Posterior vena cava (tissue), 2 donors: ENCODE measurements at regions not wholly inside any gene's neighbourhood (a gene's known extent, or its start where the extent isn't known, plus 50 kb on each side); places are given as distances from the start of the nearest gene placed in this dataset.
"Not testable (repeated sequence)": the region's sequence is repeated elsewhere in the genome, so short reads cannot be mapped to it uniquely, and the experiment has no call there.

Source experiments
- DNase-seq: peaks from one replicate; pipeline ENCODE4 v3.0.0-alpha.2; 2020; ENCODE audit warnings: low spot score
- intact Hi-C, 2 donors: fragments of 100-400 bp; cut with DNase I; formaldehyde crosslinking; loops; one replicate each; pipeline versions ENCODE4 v1.14.1 to v1.14.2; 2022 to 2023
- donor health status: DM: yes; HTN: yes; CAD: no.
- donor health status: DM: yes; HTN: yes; CAD: no.

- intact Hi-C loops, DNase-seq: not testable (repeated sequence)
Observed at GRCh38 chr3:125779276-125779675, 184.0 kb upstream of the OSBPL11 start.

- DNase-seq, intact Hi-C loops: not testable (repeated sequence)
Observed at GRCh38 chr3:125779918-125780317, 184.6 kb upstream of the OSBPL11 start.

GRCh38 chr3:125781678-125782077 is 186.4 kb upstream of the OSBPL11 start:
- intact Hi-C loops, DNase-seq: not testable (repeated sequence)

GRCh38 chr3:125790312-125790711 is 178.7 kb upstream of the ROPN1B start:
- DNase-seq, intact Hi-C loops: not testable (repeated sequence)

GRCh38 chr3:125791021-125791420 is 178.0 kb upstream of the ROPN1B start:
- DNase-seq, intact Hi-C loops: not testable (repeated sequence)

DNA sequence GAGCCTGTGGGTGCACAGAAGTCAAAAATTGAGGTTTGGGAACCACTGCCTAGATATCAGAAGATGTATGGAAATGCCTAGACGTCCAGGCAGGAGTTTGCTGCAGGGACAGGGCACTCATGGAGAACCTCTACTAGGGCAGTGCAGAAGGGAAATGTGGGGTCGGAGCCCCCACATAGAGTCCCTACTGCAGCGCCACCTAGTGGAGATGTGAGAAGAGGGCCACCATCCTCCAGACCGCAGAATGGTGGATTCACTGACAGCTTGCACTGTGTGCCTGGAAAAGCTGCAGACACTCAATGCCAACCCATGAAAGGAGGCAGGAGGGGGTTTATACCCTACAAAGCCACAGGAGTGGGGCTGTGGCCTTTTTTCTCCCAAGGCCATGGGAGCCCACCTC is 159.0 kb upstream of the ROPN1B start:
- intact Hi-C loops, DNase-seq: not testable (repeated sequence)

GRCh38 chr3:125822175-125822574 is 146.8 kb upstream of the ROPN1B start:
- DNase-seq, intact Hi-C loops: not testable (repeated sequence)

GRCh38 chr3:125831005-125831750 is 137.8 kb upstream of the ROPN1B start:
- DNase-seq, intact Hi-C loops: not testable (repeated sequence)

DNA sequence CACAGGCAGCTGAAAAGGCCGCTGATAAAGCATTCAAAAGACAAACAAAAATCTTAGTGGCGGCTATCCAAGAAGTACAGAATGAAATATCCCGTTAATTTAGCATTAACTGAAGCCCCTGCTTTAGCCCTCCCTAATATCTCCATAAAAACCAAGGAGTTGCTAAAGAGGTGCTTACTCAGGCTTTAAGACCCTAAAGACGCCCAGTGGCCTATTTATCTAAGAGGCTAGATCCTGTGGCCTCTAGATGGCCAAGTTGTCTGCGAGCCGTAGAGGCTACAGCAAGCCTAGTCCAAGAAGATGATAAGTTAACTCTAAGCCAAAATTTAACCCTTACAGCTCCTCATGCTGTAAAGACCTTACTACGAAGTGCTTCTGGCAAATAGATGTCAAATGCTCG is 133.4 kb upstream of the ROPN1B start:
- DNase-seq, intact Hi-C loops: not testable (repeated sequence)

GRCh38 chr3:125836011-125836551 is 132.9 kb upstream of the ROPN1B start:
- intact Hi-C loops: not testable (repeated sequence)

DNA sequence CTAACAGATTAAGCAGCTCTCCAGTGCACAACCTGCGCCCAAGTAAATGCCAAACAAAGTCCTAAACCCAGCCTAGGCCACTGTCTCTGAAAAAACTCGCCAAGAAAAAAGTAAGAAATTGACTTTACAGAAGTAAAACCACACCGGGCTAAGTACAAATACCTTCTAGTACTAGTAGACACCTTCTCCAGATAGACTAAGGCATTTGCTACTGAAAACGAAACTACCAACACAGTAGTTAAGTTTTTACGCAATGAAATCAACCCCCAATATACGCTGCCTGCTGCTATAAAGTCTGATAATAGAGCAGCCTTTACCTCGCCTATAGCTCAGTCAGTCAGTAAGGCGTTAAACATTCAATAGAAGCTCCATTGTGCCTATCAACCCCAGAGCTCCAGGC is 132.2 kb upstream of the ROPN1B start:
- intact Hi-C loops, DNase-seq: not testable (repeated sequence)

More at GRCh38 chr3:125836011-125836551, 132.9 kb upstream of the ROPN1B start:
- DNase-seq: not testable (repeated sequence)

DNA sequence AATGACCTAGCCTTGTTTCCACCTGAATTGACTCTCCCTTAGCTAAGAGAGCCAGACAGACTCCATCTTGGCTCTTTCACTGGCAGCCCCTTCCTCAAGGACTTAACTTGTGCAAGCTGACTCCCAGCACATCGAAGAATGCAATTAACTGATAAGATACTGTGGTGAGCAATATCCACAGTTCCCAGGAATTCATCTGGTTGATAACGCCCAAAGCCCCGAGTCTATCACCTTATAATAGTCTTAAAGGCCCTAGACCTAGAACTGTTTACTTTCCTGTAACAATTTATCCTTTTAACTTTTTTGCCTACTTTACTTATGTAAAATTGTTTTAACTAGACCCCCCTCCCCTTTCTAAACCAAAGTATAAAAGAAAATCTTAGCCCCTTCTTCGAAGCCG is 130.1 kb upstream of the ROPN1B start:
- intact Hi-C loops, DNase-seq: not testable (repeated sequence)

DNA sequence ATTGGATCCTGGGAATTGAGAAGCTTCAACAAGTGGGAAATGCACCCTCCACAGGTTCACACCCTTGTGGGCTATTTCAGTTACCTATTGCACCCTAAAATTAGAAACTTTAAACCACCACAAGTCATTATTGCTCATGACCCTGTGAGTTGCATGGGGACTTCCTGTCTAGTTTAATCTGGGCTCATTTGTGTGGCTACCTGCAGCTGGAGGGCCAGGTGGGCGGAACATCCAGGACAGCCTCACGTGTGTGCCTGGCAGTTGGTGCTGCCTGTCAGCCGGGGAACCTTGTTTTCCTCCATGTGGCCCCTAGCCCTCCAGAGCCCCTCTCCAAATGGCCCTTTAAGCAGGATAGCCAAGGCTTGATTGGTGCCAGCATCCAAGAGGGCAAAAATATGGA is 128.5 kb upstream of the ROPN1B start:
- intact Hi-C loops: not testable (repeated sequence)

DNA sequence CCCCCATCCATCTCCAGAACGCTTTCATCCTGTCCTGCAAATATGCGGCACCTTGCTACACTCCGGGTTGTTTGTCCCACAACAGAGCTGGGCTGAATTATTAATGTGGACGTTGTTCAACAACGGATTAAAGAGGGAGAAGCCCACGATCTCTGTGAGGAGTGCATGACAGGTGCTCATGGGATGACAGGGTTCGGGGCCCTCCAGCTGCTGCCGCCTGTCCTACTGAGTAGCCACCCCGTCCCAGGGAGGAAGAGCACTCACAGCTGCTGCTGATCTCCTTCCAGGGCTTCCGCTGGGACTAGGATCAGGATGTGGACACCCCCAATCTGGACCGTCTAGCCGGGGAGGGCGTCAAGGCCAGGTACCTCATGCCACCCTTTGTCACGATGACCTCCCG is 121.0 kb upstream of the ROPN1B start:
- intact Hi-C loops, DNase-seq: not testable (repeated sequence)

More for the DNA sequence above, 128.5 kb upstream of the ROPN1B start:
- not testable (repeated sequence) for DNase-seq

DNA sequence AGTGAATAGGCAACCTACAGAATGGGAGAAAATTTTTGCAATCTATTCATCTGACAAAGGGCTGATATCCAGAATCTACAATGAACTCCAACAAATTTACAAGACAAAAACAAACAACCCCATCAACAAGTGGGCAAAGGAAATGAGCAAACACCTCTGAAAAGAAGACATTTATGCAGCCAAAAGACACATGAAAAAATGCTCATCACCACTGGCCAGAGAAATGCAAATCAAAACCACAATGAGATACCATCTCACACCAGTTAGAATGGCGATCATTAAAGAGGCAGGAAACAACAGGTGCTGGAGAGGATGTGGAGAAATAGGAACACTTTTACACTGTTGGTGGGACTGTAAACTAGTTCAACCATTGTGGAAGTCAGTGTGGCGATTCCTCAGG is 114.0 kb upstream of the ROPN1B start:
- DNase-seq, intact Hi-C loops: not testable (repeated sequence)

GRCh38 chr3:125860547-125860946 is 108.4 kb upstream of the ROPN1B start:
- DNase-seq, intact Hi-C loops: not testable (repeated sequence)

GRCh38 chr3:125862841-125863254 is 106.1 kb upstream of the ROPN1B start:
- DNase-seq, intact Hi-C loops: not testable (repeated sequence)

- intact Hi-C loops, DNase-seq: not testable (repeated sequence)
Observed at GRCh38 chr3:125864532-125864931, 104.4 kb upstream of the ROPN1B start.

GRCh38 chr3:125886006-125886405 is 83.0 kb upstream of the ROPN1B start:
- peak; percentile 90 for DNase-seq
- intact Hi-C loops: not testable (repeated sequence)

GRCh38 chr3:125899181-125899580 is 69.8 kb upstream of the ROPN1B start:
- DNase-seq, intact Hi-C loops: not testable (repeated sequence)

- DNase-seq, intact Hi-C loops: not testable (repeated sequence)
Observed at GRCh38 chr3:125901473-125901872, 67.5 kb upstream of the ROPN1B start.
